ENCODE measurements at regions not wholly inside any gene's neighbourhood (a gene's known extent, or its start where the extent isn't known, plus 50 kb on each side); places are given as distances from the start of the nearest gene placed in this dataset.

DNA sequence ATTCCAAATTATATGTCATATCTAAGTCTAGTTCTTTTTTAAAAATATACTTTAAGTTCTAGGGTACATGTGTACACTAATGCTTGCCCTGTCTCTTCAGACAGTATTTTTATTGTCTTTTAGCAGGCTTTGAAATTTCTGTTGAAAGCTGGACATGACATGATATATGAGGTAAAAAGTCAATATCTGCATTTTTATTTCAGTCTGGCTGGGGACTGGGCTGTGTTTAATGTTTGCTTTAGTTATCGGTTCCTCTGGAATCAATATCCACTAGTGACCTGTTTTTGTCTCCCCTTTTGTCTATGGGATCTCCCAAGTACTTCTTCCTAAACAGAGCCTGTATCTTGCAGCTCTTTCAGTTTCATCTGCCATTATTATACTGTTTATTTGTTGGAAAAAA, 786.2 kb upstream of the GJE1 start (continued):
- no peak for TF ChIP-seq SP2 (IDR thresholded peaks at IDR 0.05; ENCODE audit: extremely low read depth, low read depth, low read length, poor library complexity, severe bottlenecking)
- no peak for TF ChIP-seq ATF7 (IDR thresholded peaks at IDR 0.05)
- TF ChIP-seq CREB5 (CRISPR knock-in tag; IDR thresholded peaks at IDR 0.05) = no peak
- TF ChIP-seq ID3 (CRISPR knock-in tag; IDR thresholded peaks at IDR 0.05) = no peak
- TF ChIP-seq ID3 (tag; IDR thresholded peaks at IDR 0.05) = no peak
- TF ChIP-seq PURB (CRISPR knock-in tag; IDR thresholded peaks at IDR 0.05; ENCODE audit: low read depth) = no peak
- TF ChIP-seq, protein P1, sequence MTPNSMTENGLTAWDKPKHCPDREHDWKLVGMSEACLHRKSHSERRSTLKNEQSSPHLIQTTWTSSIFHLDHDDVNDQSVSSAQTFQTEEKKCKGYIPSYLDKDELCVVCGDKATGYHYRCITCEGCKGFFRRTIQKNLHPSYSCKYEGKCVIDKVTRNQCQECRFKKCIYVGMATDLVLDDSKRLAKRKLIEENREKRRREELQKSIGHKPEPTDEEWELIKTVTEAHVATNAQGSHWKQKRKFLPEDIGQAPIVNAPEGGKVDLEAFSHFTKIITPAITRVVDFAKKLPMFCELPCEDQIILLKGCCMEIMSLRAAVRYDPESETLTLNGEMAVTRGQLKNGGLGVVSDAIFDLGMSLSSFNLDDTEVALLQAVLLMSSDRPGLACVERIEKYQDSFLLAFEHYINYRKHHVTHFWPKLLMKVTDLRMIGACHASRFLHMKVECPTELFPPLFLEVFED (CRISPR knock-in tag; conservative IDR thresholded peaks at IDR 0.05) = no peak

- ATAC-seq (no peak), FAIRE-seq (no peak), DNase-seq (ENCODE audit: extremely low read depth in 1 of 4, low spot score in 3 of 4) (no peak)
- WGBS (ENCODE audit: insufficient coverage, low coverage, missing lambda C conversion rate) = 0% methylated on average over 2 of the region's 2 CpGs
- H3K4me1 ChIP-seq (replicated peaks in 1 of 2; ENCODE audit: control insufficient read depth in 2 of 2, insufficient read depth in 2 of 2, low read length in 2 of 2) = no peaks in the 10 kb centered on the region
- intact Hi-C loops (cut with micrococcal nuclease) (no loop called here), in situ Hi-C loops (cut with MboI) (no loop called here)
- no peaks in the 10 kb centered on the region for H3K36me3 ChIP-seq (ENCODE audit: control insufficient read depth, insufficient read depth, low read length)
- no peak overlapping the region for H2AFZ ChIP-seq (ENCODE audit: low read depth, low read length)
- no peak overlapping the region for H3K27ac ChIP-seq (ENCODE audit: extremely low read depth, low read depth, low read length)
- no peaks in the 10 kb centered on the region for H3K79me2 ChIP-seq (ENCODE audit: control insufficient read depth, insufficient read depth, low read length)
- H4K20me1 ChIP-seq (replicated peaks; ENCODE audit: control insufficient read depth, insufficient read depth, low read length) = no peaks in the 10 kb centered on the region
- no peak overlapping the region for H3K9ac ChIP-seq (ENCODE audit: insufficient read depth in 1 of 2, low read depth in 2 of 2, low read length in 2 of 2)
- CTCF ChIA-PET (ENCODE audit: low intra/inter-chr PET ratio) = no interaction called here
- POLR2A ChIA-PET = no interaction called here
- H3K9me3 ChIP-seq (replicated peaks; ENCODE audit: control insufficient read depth, insufficient read depth, low read depth, low read length) = no peaks in the 10 kb centered on the region
- H3K4me2 ChIP-seq (ENCODE audit: insufficient read depth, low read length) = no peak overlapping the region
- H3K4me3 ChIP-seq = no peak overlapping the region
- no peaks in the 10 kb centered on the region for H3K9me1 ChIP-seq (ENCODE audit: control insufficient read depth, insufficient read depth, low read length)
- no peaks in the 10 kb centered on the region for H3K27me3 ChIP-seq (ENCODE audit: control insufficient read depth in 2 of 2, insufficient read depth in 2 of 2, low read length in 2 of 2)
- BruUV-seq (replicated peaks) = no TSS peak
- TF ChIP-seq, protein P2, sequence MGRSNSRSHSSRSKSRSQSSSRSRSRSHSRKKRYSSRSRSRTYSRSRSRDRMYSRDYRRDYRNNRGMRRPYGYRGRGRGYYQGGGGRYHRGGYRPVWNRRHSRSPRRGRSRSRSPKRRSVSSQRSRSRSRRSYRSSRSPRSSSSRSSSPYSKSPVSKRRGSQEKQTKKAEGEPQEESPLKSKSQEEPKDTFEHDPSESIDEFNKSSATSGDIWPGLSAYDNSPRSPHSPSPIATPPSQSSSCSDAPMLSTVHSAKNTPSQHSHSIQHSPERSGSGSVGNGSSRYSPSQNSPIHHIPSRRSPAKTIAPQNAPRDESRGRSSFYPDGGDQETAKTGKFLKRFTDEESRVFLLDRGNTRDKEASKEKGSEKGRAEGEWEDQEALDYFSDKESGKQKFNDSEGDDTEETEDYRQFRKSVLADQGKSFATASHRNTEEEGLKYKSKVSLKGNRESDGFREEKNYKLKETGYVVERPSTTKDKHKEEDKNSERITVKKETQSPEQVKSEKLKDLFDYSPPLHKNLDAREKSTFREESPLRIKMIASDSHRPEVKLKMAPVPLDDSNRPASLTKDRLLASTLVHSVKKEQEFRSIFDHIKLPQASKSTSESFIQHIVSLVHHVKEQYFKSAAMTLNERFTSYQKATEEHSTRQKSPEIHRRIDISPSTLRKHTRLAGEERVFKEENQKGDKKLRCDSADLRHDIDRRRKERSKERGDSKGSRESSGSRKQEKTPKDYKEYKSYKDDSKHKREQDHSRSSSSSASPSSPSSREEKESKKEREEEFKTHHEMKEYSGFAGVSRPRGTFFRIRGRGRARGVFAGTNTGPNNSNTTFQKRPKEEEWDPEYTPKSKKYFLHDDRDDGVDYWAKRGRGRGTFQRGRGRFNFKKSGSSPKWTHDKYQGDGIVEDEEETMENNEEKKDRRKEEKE (IDR thresholded peaks at IDR 0.05; ENCODE audit: borderline replicate concordance in 1 of 2, control insufficient read depth in 1 of 2, low read depth in 2 of 2, low read length in 1 of 2) = no peak
- TF ChIP-seq, protein P3, sequence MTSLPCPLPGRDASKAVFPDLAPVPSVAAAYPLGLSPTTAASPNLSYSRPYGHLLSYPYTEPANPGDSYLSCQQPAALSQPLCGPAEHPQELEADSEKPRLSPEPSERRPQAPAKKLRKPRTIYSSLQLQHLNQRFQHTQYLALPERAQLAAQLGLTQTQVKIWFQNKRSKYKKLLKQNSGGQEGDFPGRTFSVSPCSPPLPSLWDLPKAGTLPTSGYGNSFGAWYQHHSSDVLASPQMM (CRISPR knock-in tag; IDR thresholded peaks at IDR 0.05) = no peak
- no peak for TF ChIP-seq ZNF124 (CRISPR knock-in tag; IDR thresholded peaks at IDR 0.05)
- TF ChIP-seq MTA2 (IDR thresholded peaks at IDR 0.05; ENCODE audit: low read depth) = no peak
- TF ChIP-seq WHSC1 (IDR thresholded peaks at IDR 0.05; ENCODE audit: low read length) = no peak
- TF ChIP-seq, protein P4, sequence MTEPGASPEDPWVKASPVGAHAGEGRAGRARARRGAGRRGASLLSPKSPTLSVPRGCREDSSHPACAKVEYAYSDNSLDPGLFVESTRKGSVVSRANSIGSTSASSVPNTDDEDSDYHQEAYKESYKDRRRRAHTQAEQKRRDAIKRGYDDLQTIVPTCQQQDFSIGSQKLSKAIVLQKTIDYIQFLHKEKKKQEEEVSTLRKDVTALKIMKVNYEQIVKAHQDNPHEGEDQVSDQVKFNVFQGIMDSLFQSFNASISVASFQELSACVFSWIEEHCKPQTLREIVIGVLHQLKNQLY (CRISPR knock-in tag; conservative IDR thresholded peaks at IDR 0.05) = no peak
- TF ChIP-seq STAG1 (CRISPR knock-in tag; IDR thresholded peaks at IDR 0.05; ENCODE audit: borderline replicate concordance) = no peak
Measured at GRCh38 chr6:141337191-141337590, 795.5 kb upstream of the GJE1 start.

Data from K562 (cell line).